ENCODE measurements at regions not wholly inside any gene's neighbourhood (a gene's known extent, or its start where the extent isn't known, plus 50 kb on each side); places are given as distances from the start of the nearest gene placed in this dataset.

DNA sequence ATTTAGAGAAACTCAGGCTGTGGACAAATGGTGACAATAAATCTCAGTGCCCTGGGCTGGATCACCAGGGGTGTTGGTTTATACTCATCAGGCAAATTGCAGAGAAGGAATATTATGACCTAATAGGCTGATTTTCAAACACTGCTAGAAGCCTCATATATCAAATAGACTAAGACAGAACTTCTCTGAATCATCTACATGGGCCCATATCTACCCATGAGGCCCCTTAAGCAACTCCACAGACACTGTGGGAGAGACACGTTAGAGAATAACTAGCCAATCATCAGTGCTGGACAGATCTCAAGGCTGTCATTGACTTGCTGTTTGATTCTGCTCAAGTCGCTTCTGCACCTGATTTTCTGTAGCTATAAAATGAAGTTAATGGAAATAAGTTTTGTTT is 545.8 kb downstream of the SOX6 start:
- Histone ChIP-seq H4K20me1 (ENCODE audit: insufficient read depth, low read length) (no peaks in the 10 kb centered on the region), H3K27me3 (ENCODE audit: low read depth, low read length) (no peaks in the 10 kb centered on the region), H3K4me1 (ENCODE audit: low read length) (no peaks in the 10 kb centered on the region), H3K79me2 (ENCODE audit: low read length) (no peaks in the 10 kb centered on the region), H3K36me3 (replicated peaks; ENCODE audit: low read depth, low read length) (no peaks in the 10 kb centered on the region), H3K4me3 (ENCODE audit: low read length) (no peak overlapping the region), H3K4me2 (ENCODE audit: low read length) (no peak overlapping the region), H3K27ac (ENCODE audit: low read length) (no peak overlapping the region), H3K9ac (ENCODE audit: low read length) (no peak overlapping the region), H3K9me3 (ENCODE audit: insufficient read depth, low read length) (no peaks in the 10 kb centered on the region; the same call in 1 of the 2 replicates), H2AFZ (ENCODE audit: low read depth, low read length) (no peak overlapping the region)
- TF ChIP-seq, protein P1, sequence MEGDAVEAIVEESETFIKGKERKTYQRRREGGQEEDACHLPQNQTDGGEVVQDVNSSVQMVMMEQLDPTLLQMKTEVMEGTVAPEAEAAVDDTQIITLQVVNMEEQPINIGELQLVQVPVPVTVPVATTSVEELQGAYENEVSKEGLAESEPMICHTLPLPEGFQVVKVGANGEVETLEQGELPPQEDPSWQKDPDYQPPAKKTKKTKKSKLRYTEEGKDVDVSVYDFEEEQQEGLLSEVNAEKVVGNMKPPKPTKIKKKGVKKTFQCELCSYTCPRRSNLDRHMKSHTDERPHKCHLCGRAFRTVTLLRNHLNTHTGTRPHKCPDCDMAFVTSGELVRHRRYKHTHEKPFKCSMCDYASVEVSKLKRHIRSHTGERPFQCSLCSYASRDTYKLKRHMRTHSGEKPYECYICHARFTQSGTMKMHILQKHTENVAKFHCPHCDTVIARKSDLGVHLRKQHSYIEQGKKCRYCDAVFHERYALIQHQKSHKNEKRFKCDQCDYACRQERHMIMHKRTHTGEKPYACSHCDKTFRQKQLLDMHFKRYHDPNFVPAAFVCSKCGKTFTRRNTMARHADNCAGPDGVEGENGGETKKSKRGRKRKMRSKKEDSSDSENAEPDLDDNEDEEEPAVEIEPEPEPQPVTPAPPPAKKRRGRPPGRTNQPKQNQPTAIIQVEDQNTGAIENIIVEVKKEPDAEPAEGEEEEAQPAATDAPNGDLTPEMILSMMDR (IDR thresholded peaks at IDR 0.05; ENCODE audit: low read depth, low read length) = no peak
- no peak for TF ChIP-seq EZH2phosphoT487 (IDR thresholded peaks at IDR 0.05; ENCODE audit: low read depth)

DNA sequence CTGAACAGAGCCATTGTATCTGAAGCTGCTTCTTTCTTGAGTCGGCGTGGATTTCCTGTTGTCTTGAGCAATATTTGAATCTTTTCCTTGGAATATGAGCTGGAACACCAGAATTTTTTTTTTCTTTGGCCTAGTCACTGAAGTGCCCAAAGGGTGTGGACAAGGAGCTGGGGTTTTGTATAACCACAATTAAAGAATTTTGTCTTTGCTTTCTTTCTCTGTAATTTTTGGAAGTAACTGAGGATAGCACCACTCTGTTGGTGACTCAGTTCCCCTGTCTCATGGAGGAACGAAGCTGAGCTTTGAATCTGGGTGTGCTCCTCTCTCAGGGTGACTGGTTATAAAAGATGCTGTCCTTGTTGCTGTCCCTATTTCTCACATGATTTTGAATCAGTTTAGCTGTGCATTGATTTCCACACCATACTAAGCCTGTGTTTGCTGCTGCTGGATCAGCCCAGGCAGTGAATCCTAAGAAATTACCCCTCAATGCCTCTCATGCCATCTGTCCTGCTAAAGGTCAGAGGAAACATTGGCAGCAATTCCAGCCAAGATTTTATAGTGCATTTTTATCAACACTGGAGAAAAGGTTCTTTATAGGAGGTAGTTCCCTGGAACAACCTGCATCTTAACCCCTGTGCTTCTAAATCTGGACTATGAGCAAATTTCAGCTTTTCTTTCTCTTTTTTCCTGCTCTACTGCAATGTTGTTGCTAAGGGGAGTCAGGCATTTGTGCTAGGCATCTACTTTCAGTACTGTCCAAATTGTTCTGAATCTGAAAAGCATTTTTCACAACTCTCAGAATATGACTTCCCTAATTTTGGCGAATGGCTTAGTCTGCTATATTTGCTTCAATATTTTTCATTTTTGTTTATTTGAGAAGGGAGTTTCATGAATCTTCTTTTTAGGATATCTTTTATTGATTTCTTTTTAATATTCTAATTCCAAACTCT is 540.8 kb downstream of the SOX6 start:
- H2AFZ ChIP-seq (ENCODE audit: low read depth, low read length) = no peak overlapping the region
- H4K20me1 ChIP-seq (ENCODE audit: insufficient read depth, low read length) = no peaks in the 10 kb centered on the region
- no peak overlapping the region for H3K27ac ChIP-seq (ENCODE audit: low read length)
- no peaks in the 10 kb centered on the region for H3K27me3 ChIP-seq (ENCODE audit: low read depth, low read length)
- TF ChIP-seq EZH2phosphoT487 (IDR thresholded peaks at IDR 0.05; ENCODE audit: low read depth) = no peak
- TF ChIP-seq, protein P1 (IDR thresholded peaks at IDR 0.05; ENCODE audit: low read depth, low read length) = no peak
- H3K4me1 ChIP-seq (ENCODE audit: low read length) = no peaks in the 10 kb centered on the region
- H3K9ac ChIP-seq (ENCODE audit: low read length) = no peak overlapping the region
- no peak overlapping the region for H3K4me2 ChIP-seq (ENCODE audit: low read length)
- H3K36me3 ChIP-seq (replicated peaks; ENCODE audit: low read depth, low read length) = no peaks in the 10 kb centered on the region
- no peaks in the 10 kb centered on the region for H3K79me2 ChIP-seq (ENCODE audit: low read length)
- H3K9me3 ChIP-seq (ENCODE audit: insufficient read depth, low read length) = no peaks in the 10 kb centered on the region; the same call in 1 of the 2 replicates
- H3K4me3 ChIP-seq (ENCODE audit: low read length) = no peak overlapping the region

DNA sequence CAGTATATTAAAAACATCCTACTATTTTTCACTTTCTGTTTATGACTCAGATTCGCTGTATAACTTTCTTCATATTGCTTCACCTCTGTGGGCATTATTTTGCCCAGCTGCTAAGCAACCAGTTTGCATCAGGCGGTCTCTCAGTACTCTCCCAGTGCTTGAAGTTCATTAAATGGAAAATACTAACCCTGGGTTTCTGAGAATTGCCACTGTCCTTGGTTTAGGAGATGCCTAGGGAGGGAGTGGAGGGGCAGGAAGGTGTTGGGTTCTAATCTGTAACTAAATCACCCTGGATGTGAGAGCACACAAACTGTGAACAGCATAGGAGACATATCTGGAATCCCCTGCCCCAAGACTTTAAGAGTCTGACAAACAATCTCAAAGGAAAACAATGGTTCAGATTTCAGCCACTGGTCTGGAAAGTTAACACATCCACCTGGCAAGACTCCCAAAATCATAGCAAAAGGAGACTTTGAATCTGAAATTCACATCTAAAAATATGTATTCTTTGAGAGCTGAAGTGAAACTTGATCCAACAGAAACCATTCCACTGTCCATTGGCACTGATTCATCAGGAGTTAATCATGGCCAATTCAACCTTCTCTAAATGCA is 540.0 kb downstream of the SOX6 start:
- H3K9ac ChIP-seq (ENCODE audit: low read length) = no peak overlapping the region
- H3K27ac ChIP-seq (ENCODE audit: low read length) = no peak overlapping the region
- H3K4me2 ChIP-seq (ENCODE audit: low read length) = no peak overlapping the region
- no peak overlapping the region for H3K4me3 ChIP-seq (ENCODE audit: low read length)
- no peaks in the 10 kb centered on the region for H3K36me3 ChIP-seq (replicated peaks; ENCODE audit: low read depth, low read length)
- no peaks in the 10 kb centered on the region for H3K27me3 ChIP-seq (ENCODE audit: low read depth, low read length)
- H3K79me2 ChIP-seq (ENCODE audit: low read length) = no peaks in the 10 kb centered on the region
- H2AFZ ChIP-seq (ENCODE audit: low read depth, low read length) = no peak overlapping the region
- no peaks in the 10 kb centered on the region for H4K20me1 ChIP-seq (ENCODE audit: insufficient read depth, low read length)
- H3K4me1 ChIP-seq (ENCODE audit: low read length) = no peaks in the 10 kb centered on the region
- TF ChIP-seq, protein P1 (IDR thresholded peaks at IDR 0.05; ENCODE audit: low read depth, low read length) = no peak
- no peak for TF ChIP-seq EZH2phosphoT487 (IDR thresholded peaks at IDR 0.05; ENCODE audit: low read depth)
- H3K9me3 ChIP-seq (ENCODE audit: insufficient read depth, low read length) = no peaks in the 10 kb centered on the region; the same call in 1 of the 2 replicates

DNA sequence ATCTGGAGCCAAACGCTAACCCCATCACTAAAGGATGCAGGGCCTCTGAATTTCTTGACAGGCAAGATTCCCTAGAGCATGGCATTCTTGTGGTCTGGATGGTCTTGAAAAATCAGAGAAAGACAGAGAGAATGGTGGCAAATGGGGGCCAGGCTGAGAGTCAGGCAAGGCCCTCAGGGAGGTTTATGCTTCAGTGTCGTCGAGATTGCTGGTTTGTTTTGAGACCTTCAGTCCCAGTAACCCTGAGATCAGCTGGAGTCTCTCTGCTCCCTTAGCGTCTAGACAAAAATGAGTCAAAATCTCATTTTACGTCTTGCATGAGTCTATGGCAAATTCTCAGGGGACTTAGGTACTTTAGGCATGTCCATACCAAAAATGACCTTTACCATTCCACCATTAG is 539.3 kb downstream of the SOX6 start:
- no peaks in the 10 kb centered on the region for H4K20me1 ChIP-seq (ENCODE audit: insufficient read depth, low read length)
- H3K4me1 ChIP-seq (ENCODE audit: low read length) = no peaks in the 10 kb centered on the region
- H3K9ac ChIP-seq (ENCODE audit: low read length) = no peak overlapping the region
- no peaks in the 10 kb centered on the region for H3K27me3 ChIP-seq (ENCODE audit: low read depth, low read length)
- H3K9me3 ChIP-seq (ENCODE audit: insufficient read depth, low read length) = no peaks in the 10 kb centered on the region; the same call in 1 of the 2 replicates
- no peak overlapping the region for H3K27ac ChIP-seq (ENCODE audit: low read length)
- H3K36me3 ChIP-seq (replicated peaks; ENCODE audit: low read depth, low read length) = no peaks in the 10 kb centered on the region
- TF ChIP-seq, protein P1 (IDR thresholded peaks at IDR 0.05; ENCODE audit: low read depth, low read length) = no peak
- TF ChIP-seq EZH2phosphoT487 (IDR thresholded peaks at IDR 0.05; ENCODE audit: low read depth) = no peak
- H3K4me2 ChIP-seq (ENCODE audit: low read length) = no peak overlapping the region
- H3K79me2 ChIP-seq (ENCODE audit: low read length) = no peaks in the 10 kb centered on the region
- H2AFZ ChIP-seq (ENCODE audit: low read depth, low read length) = no peak overlapping the region
- no peak overlapping the region for H3K4me3 ChIP-seq (ENCODE audit: low read length)
